Stimulated activated CD8-positive, alpha-beta memory T cell treated with anti-CD3 and anti-CD28 coated beads, Interleukin-7, amount 100 ng/mL, for 4 hours (primary cell): ENCODE measurements at regions not wholly inside any gene's neighbourhood (a gene's known extent, or its start where the extent isn't known, plus 50 kb on each side); places are given as distances from the start of the nearest gene placed in this dataset.

Experiments
- DNase-seq, 2 donors: peaks; one replicate each; pipeline ENCODE4 v3.0.0-alpha.2; 2020; ENCODE audit warnings: low read depth in 2 of 2

GRCh38 chr14:103206836-103207387, 83.7 kb downstream of the TNFAIP2 start:
- no peak for DNase-seq

- no peak for DNase-seq
These were observed 84.3 kb downstream of the TNFAIP2 start for GRCh38 chr14:103207388-103208072.

GRCh38 chr14:103209054-103209453, 85.8 kb downstream of the TNFAIP2 start:
- no peak for DNase-seq

- DNase-seq, result no peak
These were observed 86.2 kb downstream of the TNFAIP2 start for GRCh38 chr14:103209506-103209905.

GRCh38 chr14:103213331-103213730, 90.1 kb downstream of the TNFAIP2 start:
- no peak for DNase-seq

GRCh38 chr14:103214461-103214958, 91.2 kb downstream of the TNFAIP2 start:
- DNase-seq, result no peak

- no peak for DNase-seq
These were observed 93.1 kb downstream of the TNFAIP2 start for GRCh38 chr14:103216399-103216798.

- no peak for DNase-seq
These were observed 93.6 kb downstream of the TNFAIP2 start for GRCh38 chr14:103216857-103217256.

- no peak for DNase-seq
These were observed 94.3 kb downstream of the TNFAIP2 start for GRCh38 chr14:103217538-103217937.

GRCh38 chr14:103220134-103220981, 97.1 kb downstream of the TNFAIP2 start:
- DNase-seq, result no peak

GRCh38 chr14:103220982-103221641, 97.9 kb downstream of the TNFAIP2 start:
- no peak for DNase-seq

- DNase-seq, result no peak
These were observed 98.6 kb downstream of the TNFAIP2 start for GRCh38 chr14:103221781-103222358.

GRCh38 chr14:103223818-103224352, 100.6 kb downstream of the TNFAIP2 start:
- DNase-seq, result no peak

- no peak for DNase-seq
These were observed 101.8 kb downstream of the TNFAIP2 start for GRCh38 chr14:103225062-103225461.

GRCh38 chr14:103225476-103225875, 102.2 kb downstream of the TNFAIP2 start:
- no peak for DNase-seq

- DNase-seq, result no peak
These were observed 104.0 kb downstream of the TNFAIP2 start for GRCh38 chr14:103227094-103227768.

- no peak for DNase-seq
These were observed 105.0 kb downstream of the TNFAIP2 start for GRCh38 chr14:103228076-103228806.

- no peak for DNase-seq
These were observed 105.2 kb upstream of the EIF5 start for GRCh38 chr14:103228866-103229265.

- DNase-seq, result no peak
These were observed 104.0 kb upstream of the EIF5 start for GRCh38 chr14:103230021-103230420.

GRCh38 chr14:103230658-103231334, 103.2 kb upstream of the EIF5 start:
- DNase-seq, result no peak
